Peyer's patch (tissue), 4 donors: ENCODE measurements at regions not wholly inside any gene's neighbourhood (a gene's known extent, or its start where the extent isn't known, plus 50 kb on each side); places are given as distances from the start of the nearest gene placed in this dataset.

ENCODE experiments used
- POLR2A ChIP-seq, 2 donors: fragments of 450-650 bp; IDR thresholded peaks; one replicate each; pipeline ENCODE4 v1.5.1; 2017; ENCODE audit warnings: antibody characterized with exemption in 2 of 2, mild to moderate bottlenecking in 2 of 2, moderate library complexity in 2 of 2
- TF ChIP-seq, protein P1 (sequence below), 6 experiments: fragments of 450-650 bp in 4 of 6; fragments of 200-600 bp in 2 of 6; sonication (generic) in 1 of 6; IDR thresholded peaks; one replicate each; pipeline ENCODE4 v1.5.1; 2017 to 2019; ENCODE audit warnings: antibody characterized with exemption in 6 of 6, mild to moderate bottlenecking in 3 of 6, moderate library complexity in 1 of 6

DNA sequence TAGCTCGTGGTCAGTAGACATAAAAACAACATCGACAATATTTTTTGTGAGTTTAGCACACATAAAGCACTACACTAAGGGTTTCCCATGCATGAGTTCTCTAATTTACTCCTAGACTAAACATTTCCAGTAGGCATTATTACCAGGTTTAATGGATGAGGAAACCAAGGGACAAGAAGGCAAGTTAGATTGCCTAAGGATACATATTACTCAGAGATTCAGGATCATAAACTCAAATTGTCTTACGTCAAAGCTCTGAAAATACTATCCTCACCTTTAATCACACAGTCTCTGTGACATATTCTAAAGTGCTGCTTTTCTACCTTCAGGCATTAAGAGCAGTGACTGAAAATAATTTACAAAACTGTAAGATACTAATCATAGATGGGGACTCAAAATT is 655.3 kb downstream of the SLC16A7 start:
- TF ChIP-seq, protein P1, sequence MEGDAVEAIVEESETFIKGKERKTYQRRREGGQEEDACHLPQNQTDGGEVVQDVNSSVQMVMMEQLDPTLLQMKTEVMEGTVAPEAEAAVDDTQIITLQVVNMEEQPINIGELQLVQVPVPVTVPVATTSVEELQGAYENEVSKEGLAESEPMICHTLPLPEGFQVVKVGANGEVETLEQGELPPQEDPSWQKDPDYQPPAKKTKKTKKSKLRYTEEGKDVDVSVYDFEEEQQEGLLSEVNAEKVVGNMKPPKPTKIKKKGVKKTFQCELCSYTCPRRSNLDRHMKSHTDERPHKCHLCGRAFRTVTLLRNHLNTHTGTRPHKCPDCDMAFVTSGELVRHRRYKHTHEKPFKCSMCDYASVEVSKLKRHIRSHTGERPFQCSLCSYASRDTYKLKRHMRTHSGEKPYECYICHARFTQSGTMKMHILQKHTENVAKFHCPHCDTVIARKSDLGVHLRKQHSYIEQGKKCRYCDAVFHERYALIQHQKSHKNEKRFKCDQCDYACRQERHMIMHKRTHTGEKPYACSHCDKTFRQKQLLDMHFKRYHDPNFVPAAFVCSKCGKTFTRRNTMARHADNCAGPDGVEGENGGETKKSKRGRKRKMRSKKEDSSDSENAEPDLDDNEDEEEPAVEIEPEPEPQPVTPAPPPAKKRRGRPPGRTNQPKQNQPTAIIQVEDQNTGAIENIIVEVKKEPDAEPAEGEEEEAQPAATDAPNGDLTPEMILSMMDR (IDR thresholded peaks at IDR 0.05): no peak
- no peak for TF ChIP-seq POLR2A (IDR thresholded peaks at IDR 0.05)
